ENCODE measurements at regions not wholly inside any gene's neighbourhood (a gene's known extent, or its start where the extent isn't known, plus 50 kb on each side); places are given as distances from the start of the nearest gene placed in this dataset.
A peak's percentile ranks its signal among the peaks of the same experiment; 100 is the strongest.

DNA sequence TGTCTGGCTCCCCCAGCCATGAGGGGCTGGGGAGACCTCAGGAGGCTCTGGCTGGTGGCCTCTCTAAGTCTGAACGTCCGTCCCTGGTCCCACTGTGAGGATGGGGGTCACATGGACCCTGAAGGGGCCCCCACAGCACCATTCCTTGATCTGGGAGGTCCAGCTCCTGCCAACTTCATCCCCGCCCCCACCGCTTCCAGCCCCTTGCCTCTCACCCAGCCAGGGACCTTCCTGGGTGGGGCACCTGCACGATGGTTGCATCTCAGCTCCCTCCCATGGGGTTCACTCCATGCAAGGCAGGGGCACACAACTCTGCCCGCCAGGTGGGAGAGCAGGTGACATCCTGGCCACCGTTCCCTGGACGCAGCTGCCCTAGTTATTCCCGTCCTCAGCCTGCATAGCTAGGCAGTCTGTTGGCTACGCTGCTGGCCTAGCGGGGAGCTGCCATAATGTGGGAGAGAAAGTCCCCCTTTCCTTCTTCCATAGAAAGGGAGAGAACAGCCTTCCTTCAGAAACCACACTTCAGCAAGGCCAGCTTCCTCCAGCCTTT, 217.9 kb upstream of the RPL38 start:
- no peak for DNase-seq (ENCODE audit: low spot score)
- Mint-ChIP-seq H3K4me3 (no peak overlapping the region), H3K9me3 (no peaks in the 10 kb centered on the region), H3K4me1 (ENCODE audit: low read depth) (no peaks in the 10 kb centered on the region), H3K36me3 (ENCODE audit: low read depth) (no peaks in the 10 kb centered on the region), H3K27me3 (ENCODE audit: insufficient read depth) (peaks cover 2% of the 10 kb centered on the region), H3K27ac (no peak overlapping the region)
- intact Hi-C loops (cut with micrococcal nuclease): no loop called here

DNA sequence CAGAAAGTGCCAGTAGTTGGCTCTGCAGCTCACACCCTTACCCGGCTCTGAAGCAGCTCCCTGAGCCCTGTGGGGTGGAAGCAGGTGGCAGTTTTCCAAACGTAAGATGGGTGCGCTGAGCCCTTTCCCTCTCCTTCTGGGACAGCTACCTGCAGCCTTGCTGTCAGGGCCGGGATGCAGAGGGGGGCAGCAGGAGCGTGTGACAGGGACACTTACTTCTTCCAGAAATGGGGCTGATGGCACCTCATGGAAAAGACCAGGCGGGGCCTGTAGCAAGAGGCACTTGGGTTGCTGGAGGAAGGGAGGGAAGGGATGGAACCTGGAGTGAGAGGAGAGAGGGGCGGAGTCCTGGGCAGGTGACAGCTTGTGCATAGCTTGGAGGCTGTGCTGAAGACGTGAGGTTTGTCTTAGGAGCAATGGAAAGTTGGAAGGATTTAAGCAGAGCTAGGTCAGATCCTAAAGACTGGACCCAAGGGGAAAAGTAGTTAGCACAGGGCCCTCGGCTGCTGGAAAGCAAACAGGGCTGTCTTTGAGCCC, 216.8 kb upstream of the RPL38 start:
- intact Hi-C loops (cut with micrococcal nuclease): no loop called here
- DNase-seq (ENCODE audit: low spot score): no peak
- H3K4me1 Mint-ChIP-seq (ENCODE audit: low read depth): no peaks in the 10 kb centered on the region
- H3K27me3 Mint-ChIP-seq (ENCODE audit: insufficient read depth): peaks cover 2% of the 10 kb centered on the region
- H3K27ac Mint-ChIP-seq: no peak overlapping the region
- H3K36me3 Mint-ChIP-seq (ENCODE audit: low read depth): no peaks in the 10 kb centered on the region
- H3K9me3 Mint-ChIP-seq: no peaks in the 10 kb centered on the region
- H3K4me3 Mint-ChIP-seq: no peak overlapping the region

DNA sequence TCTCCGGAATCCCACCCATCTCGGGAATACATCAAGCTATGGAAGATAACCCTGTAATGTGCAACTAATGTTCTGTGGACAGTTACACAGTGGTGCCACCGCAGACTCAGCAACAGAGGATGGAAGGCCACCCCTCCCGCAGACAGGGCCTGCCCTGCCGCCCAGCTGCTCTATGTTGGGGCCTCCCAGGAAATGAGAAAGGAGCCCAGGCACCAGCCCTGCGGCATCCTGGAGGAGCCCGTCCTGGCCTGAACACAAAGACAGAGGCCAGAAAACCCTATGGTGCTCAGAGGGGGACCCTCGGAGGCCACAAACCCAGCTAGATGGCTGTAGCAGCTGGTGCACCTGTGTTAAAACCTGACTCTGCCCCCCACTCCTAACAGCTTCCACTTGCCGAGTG, 216.1 kb upstream of the RPL38 start:
- no peak for DNase-seq (ENCODE audit: low spot score)
- Mint-ChIP-seq H3K9me3 (no peaks in the 10 kb centered on the region), H3K27ac (no peak overlapping the region), H3K4me3 (no peak overlapping the region), H3K27me3 (ENCODE audit: insufficient read depth) (peaks cover 2% of the 10 kb centered on the region), H3K36me3 (ENCODE audit: low read depth) (no peaks in the 10 kb centered on the region), H3K4me1 (ENCODE audit: low read depth) (no peaks in the 10 kb centered on the region)
- intact Hi-C loops (cut with micrococcal nuclease): no loop called here

DNA sequence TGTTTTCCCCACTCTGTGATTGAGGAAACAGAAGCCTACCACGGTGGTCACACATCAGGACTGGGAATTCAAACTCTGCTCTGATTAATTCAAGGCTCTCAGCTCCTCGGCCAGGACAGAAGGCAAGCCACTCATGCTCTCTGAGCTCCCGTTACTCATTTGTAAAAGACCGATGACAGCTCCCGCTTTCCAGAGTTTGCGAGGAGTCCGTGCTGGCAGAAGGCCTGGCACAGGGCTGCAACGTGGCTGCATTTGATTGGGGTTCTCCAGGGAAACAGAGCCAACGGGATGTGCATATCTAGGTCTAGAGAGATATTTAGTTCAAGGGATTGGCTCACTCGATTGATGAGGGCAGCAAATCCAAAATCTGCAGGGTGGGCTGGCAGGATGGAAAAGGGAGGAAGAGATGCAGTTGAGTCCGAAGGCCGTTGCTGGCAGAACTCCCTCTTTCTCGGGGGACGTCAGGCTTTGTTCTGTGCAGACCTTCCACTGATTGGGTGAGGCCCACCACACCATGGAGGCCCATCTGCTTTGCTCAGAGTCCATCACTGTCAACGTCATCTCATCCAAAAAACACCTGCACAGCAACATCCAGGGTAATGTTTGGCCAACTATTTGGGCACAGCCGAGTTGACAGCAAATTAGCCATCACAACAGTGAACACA, 215.5 kb upstream of the RPL38 start:
- H3K27me3 Mint-ChIP-seq (ENCODE audit: insufficient read depth): peaks cover 2% of the 10 kb centered on the region
- H3K36me3 Mint-ChIP-seq (ENCODE audit: low read depth): no peaks in the 10 kb centered on the region
- H3K4me3 Mint-ChIP-seq: no peak overlapping the region
- no peak overlapping the region for H3K27ac Mint-ChIP-seq
- no peaks in the 10 kb centered on the region for H3K9me3 Mint-ChIP-seq
- intact Hi-C loops (cut with micrococcal nuclease): no loop called here
- no peaks in the 10 kb centered on the region for H3K4me1 Mint-ChIP-seq (ENCODE audit: low read depth)
- no peak for DNase-seq (ENCODE audit: low spot score)

DNA sequence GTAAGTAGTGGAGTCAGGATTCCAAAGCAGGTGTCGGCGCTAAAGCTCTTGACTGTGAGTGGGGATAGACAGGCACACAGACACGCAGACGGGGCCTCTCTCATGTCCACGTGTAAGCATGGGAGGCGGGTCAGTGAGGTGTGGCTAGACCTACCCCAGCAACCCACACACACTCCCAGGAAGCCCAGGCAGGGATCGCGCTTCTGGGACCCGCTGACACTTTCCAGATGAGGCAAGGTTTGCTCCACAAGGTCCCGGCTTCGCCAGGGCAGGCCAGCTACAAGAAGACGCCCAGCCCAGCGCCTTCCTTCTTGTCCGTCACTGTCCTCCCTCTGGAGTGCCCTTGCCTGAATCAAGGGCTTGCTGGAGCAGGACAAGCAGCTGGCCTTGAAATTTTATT, 213.8 kb upstream of the RPL38 start:
- DNase-seq (ENCODE audit: low spot score): no peak
- Mint-ChIP-seq H3K36me3 (ENCODE audit: low read depth) (no peaks in the 10 kb centered on the region), H3K27me3 (ENCODE audit: insufficient read depth) (no peaks in the 10 kb centered on the region), H3K27ac (no peak overlapping the region), H3K9me3 (no peaks in the 10 kb centered on the region), H3K4me1 (ENCODE audit: low read depth) (no peaks in the 10 kb centered on the region), H3K4me3 (no peak overlapping the region)
- intact Hi-C loops (cut with micrococcal nuclease): no loop called here

DNA sequence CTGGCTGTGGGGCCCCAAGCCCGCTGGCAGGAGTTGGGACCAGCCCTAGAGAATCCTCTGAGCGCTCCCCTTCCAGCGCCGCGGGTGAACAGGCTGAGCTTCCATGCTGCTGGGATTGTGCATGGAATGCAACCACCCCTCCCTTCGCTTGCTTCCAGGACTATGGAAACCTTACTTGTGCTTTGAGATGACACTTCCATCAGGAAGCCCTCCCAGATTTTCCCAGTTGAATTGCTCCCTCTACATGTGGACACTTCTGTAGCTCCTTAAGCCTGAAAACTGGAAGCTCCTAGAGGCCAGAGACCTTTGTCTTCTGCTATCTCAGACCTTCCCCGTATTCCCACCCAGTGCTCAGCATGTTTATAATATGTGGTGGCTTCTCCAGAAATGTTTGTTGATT, 213.2 kb upstream of the RPL38 start:
- no peaks in the 10 kb centered on the region for H3K9me3 Mint-ChIP-seq
- DNase-seq (ENCODE audit: low spot score): no peak
- no peaks in the 10 kb centered on the region for H3K27me3 Mint-ChIP-seq (ENCODE audit: insufficient read depth)
- intact Hi-C loops (cut with micrococcal nuclease): no loop called here
- no peaks in the 10 kb centered on the region for H3K36me3 Mint-ChIP-seq (ENCODE audit: low read depth)
- no peak overlapping the region for H3K4me3 Mint-ChIP-seq
- H3K4me1 Mint-ChIP-seq (ENCODE audit: low read depth): no peaks in the 10 kb centered on the region
- no peak overlapping the region for H3K27ac Mint-ChIP-seq

DNA sequence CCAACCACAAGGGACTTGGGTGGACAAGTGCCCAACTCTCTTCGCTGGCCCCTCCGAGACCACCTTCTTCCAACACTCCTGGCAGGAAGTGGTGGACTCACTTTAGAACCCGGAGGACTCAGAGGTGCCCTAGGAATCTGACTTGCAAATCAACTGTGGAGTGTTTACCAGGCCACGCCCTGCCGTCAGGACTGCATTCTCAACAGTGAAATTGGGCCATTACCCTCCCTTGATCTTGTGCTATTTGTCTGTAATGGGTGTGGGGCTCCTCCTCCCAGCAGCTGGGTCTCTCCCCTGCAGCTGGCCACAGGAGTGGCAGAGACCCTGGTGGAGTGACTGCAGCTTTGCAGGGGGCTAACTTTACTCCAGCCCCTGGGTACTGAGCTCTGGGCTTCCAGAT, 212.2 kb upstream of the RPL38 start:
- intact Hi-C loops (cut with micrococcal nuclease): no loop called here
- H3K36me3 Mint-ChIP-seq (ENCODE audit: low read depth): no peaks in the 10 kb centered on the region
- no peaks in the 10 kb centered on the region for H3K9me3 Mint-ChIP-seq
- no peak for DNase-seq (ENCODE audit: low spot score)
- H3K27ac Mint-ChIP-seq: no peak overlapping the region
- no peaks in the 10 kb centered on the region for H3K27me3 Mint-ChIP-seq (ENCODE audit: insufficient read depth)
- no peaks in the 10 kb centered on the region for H3K4me1 Mint-ChIP-seq (ENCODE audit: low read depth)
- no peak overlapping the region for H3K4me3 Mint-ChIP-seq

DNA sequence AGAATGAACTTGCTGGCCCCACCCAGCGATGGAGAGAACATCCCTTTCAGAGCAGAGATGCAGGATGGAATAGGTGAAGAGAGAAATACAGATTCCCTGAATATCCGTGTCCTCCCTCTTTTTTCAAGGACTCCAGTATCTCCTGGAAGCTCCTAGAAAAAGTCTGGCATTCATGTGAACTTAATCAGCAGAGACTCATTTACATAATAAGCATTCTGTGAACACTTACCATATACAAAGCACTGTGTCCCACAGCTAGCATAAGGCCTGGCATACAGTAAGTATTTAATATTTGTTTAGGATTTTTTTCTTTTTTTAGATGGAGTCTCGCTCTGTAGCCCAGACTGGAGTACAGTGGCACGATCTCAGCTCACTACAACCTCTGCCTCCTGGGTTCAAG, 208.5 kb upstream of the RPL38 start:
- peaks cover 5% of the 10 kb centered on the region for H3K27me3 Mint-ChIP-seq (ENCODE audit: insufficient read depth)
- H3K4me1 Mint-ChIP-seq (ENCODE audit: low read depth): no peaks in the 10 kb centered on the region
- no peaks in the 10 kb centered on the region for H3K36me3 Mint-ChIP-seq (ENCODE audit: low read depth)
- H3K4me3 Mint-ChIP-seq: no peak overlapping the region
- intact Hi-C loops (cut with micrococcal nuclease): no loop called here
- no peak for DNase-seq (ENCODE audit: low spot score)
- no peak overlapping the region for H3K27ac Mint-ChIP-seq
- no peaks in the 10 kb centered on the region for H3K9me3 Mint-ChIP-seq

DNA sequence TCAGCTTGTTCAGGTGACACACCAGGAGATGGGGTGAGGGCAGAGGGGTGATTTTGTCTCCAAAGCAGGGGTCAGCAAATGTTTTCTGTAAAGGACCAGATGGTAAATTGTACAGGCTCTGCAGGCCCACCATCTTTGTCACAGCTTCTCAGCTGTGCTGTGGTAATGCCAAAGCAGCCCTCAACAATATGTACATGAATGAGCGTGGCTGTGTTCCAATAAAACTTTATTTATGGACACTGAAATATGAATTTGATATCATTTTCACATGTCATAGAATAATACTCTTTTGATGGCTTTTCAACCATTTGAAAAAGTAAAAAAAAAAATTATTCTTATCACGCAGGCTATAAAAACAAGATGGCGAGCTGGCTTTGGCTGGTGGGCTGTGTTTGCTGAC, 206.4 kb upstream of the RPL38 start:
- DNase-seq (ENCODE audit: low spot score): no peak
- Mint-ChIP-seq H3K9me3 (no peaks in the 10 kb centered on the region), H3K4me3 (no peak overlapping the region), H3K4me1 (ENCODE audit: low read depth) (no peaks in the 10 kb centered on the region), H3K27me3 (ENCODE audit: insufficient read depth) (peaks cover 11% of the 10 kb centered on the region), H3K27ac (no peak overlapping the region), H3K36me3 (ENCODE audit: low read depth) (no peaks in the 10 kb centered on the region)
- intact Hi-C loops (cut with micrococcal nuclease): no loop called here

DNA sequence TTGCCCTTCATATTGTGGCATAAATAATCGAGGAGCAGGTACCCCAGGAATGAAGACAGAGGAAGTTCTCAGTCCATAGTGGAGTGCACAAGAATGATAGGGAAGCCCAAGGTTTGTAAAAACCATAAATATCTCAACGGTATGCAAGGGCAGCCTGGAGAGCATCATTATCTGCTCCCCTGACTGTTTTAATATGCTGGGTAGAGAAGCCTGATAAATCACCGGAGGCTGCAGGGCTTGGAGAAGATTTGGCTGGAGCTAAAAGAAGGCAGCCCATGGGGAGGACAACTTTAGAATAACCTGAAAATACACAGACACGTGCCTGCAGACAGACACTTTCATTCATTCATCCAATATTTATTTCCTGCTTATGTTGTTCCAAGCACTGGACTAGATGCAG, 205.2 kb upstream of the RPL38 start:
- Mint-ChIP-seq H3K27me3 (ENCODE audit: insufficient read depth) (peaks cover 18% of the 10 kb centered on the region), H3K4me1 (ENCODE audit: low read depth) (no peaks in the 10 kb centered on the region), H3K4me3 (no peak overlapping the region), H3K27ac (no peak overlapping the region), H3K36me3 (ENCODE audit: low read depth) (no peaks in the 10 kb centered on the region), H3K9me3 (no peaks in the 10 kb centered on the region)
- DNase-seq (ENCODE audit: low spot score): no peak
- intact Hi-C loops (cut with micrococcal nuclease): no loop called here

DNA sequence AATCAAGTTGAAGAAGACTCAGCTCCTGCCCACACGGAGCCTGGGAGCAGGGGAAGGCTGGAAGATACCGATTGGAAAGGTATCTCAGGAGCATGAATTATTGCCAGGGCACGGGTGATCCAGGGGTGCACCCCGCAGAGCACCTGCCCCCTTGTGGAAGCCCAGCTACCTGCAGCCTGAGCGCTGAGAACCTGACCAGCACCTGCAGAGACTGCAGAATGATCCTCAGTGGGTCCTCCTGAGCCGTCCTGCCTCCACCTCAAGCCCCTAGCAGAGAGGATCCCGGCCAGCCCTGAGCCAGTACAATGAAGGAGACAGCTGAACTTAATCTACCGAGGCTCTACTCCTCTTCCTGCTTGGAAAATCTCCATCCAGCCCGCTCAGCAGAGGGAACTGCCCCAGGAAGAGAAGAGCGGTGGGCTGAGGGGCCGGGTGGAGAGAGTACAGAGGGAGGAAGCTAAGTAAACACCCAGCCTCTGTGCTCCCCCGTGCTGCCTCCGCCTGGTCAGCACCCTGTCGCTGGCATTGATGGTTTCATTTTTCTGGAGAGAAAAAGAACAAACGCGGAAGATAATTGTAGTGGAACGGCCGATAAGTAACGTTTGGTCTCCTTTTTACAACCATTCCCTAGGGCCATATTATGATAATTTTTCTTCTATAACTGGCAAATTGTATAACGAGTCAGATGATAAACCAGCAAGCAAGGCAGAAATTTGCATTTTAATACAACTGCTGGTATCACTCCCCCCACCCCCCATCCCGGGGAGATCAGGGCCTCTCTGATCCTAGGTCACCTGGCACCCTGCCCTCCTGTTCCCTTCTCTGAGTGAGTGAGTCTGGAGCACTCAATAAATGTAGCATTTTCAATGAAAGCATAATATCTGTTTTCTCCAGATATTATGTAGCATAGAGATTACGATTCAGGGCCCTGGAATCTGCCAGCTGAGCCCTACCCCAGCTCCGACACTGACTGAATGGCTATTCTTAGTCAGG, 204.5 kb upstream of the RPL38 start:
- intact Hi-C loops (cut with micrococcal nuclease): no loop called here
- no peaks in the 10 kb centered on the region for H3K4me1 Mint-ChIP-seq (ENCODE audit: low read depth)

DNA sequence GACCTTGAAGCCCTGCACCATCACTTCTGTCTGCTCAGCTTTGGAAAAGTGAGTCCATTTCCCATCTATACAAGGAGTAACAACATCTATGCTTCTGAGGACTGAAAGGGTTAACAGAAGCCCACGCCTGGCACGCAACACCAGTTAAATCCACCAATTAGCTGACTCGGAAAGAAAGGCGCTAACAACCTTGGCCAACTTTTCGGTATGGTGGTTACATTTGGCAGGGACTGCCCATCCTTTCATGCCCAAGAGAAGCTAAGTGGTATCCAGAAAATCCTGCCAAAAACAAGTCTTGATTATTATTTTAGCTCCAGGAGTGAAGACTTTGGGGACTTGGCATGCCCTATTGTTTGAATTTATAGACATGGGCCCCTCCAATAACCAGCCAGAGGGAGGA, 202.3 kb upstream of the RPL38 start:
- no peaks in the 10 kb centered on the region for H3K4me1 Mint-ChIP-seq (ENCODE audit: low read depth)
- no peaks in the 10 kb centered on the region for H3K9me3 Mint-ChIP-seq
- peaks cover 26% of the 10 kb centered on the region for H3K27me3 Mint-ChIP-seq (ENCODE audit: insufficient read depth)
- no peak overlapping the region for H3K4me3 Mint-ChIP-seq
- H3K36me3 Mint-ChIP-seq (ENCODE audit: low read depth): no peaks in the 10 kb centered on the region
- H3K27ac Mint-ChIP-seq: no peak overlapping the region
- intact Hi-C loops (cut with micrococcal nuclease): no loop called here
- no peak for DNase-seq (ENCODE audit: low spot score)

More for the DNA sequence above, 204.5 kb upstream of the RPL38 start:
- H3K9me3 Mint-ChIP-seq: no peaks in the 10 kb centered on the region
- peak; percentile 16 for DNase-seq (ENCODE audit: low spot score)
- H3K36me3 Mint-ChIP-seq (ENCODE audit: low read depth): no peaks in the 10 kb centered on the region
- no peak overlapping the region for H3K27ac Mint-ChIP-seq
- no peak overlapping the region for H3K4me3 Mint-ChIP-seq
- H3K27me3 Mint-ChIP-seq (ENCODE audit: insufficient read depth): peaks cover 24% of the 10 kb centered on the region

DNA sequence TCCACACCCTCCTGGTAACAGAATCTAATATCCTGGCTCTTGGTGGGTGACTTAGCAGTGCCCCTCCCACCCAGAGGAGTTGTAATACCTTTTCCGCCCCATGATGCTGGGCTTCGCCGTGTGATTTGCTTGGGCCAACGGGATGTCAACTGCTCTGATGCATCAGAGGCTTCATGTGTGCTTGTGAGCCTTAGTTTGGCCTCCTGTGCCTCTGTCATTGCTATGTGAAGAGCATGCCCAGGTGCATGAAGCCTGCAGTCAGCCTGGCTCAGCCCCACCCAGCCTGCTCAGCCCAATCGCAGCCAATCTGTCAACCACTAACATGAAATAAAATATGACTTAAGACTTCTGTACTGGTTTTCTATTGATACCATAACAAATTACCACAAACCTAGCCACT, 201.2 kb upstream of the RPL38 start:
- intact Hi-C loops (cut with micrococcal nuclease): no loop called here
- no peak overlapping the region for H3K4me3 Mint-ChIP-seq
- H3K27ac Mint-ChIP-seq: no peak overlapping the region
- no peaks in the 10 kb centered on the region for H3K36me3 Mint-ChIP-seq (ENCODE audit: low read depth)
- H3K4me1 Mint-ChIP-seq (ENCODE audit: low read depth): no peaks in the 10 kb centered on the region
- peaks cover 23% of the 10 kb centered on the region for H3K27me3 Mint-ChIP-seq (ENCODE audit: insufficient read depth)
- DNase-seq (ENCODE audit: low spot score): no peak
- no peaks in the 10 kb centered on the region for H3K9me3 Mint-ChIP-seq
